K562 (cell line): ENCODE measurements at regions not wholly inside any gene's neighbourhood (a gene's known extent, or its start where the extent isn't known, plus 50 kb on each side); places are given as distances from the start of the nearest gene placed in this dataset.

ENCODE experiments used
- ATAC-seq: fragments of 200-7000 bp; cut with Tn5 transposase; 3 replicates; pipeline ENCODE4 v1.9.1; 2020; ENCODE audit warnings: moderate library complexity
- BruUV-seq: library from RNA; stranded (reverse); fragments of 400-500 nt; replicated peaks from 2 replicates; lab custom pipeline; 2021; lab: Mats Ljungman, UMichigan
- CTCF ChIA-PET: fragments of 300-600 bp; formaldehyde crosslinking; extraction: SDS; loops from one replicate; lab custom pipeline; 2021; ENCODE audit warnings: low intra/inter-chr PET ratio; lab: Yijun Ruan, JAX
- POLR2A ChIA-PET: fragments of 300-600, 350-650 bp; sonication (Branson Sonifier 250); formaldehyde crosslinking; extraction: SDS; loops from one replicate; lab custom pipeline; 2021; ENCODE audit warnings: antibody characterized with exemption, inconsistent platforms; lab: Yijun Ruan, JAX
- DNase-seq, 4 experiments: peaks; one replicate each; pipeline versions ENCODE4 v3.0.0 to v3.0.0-alpha.2; 2011 to 2018; ENCODE audit warnings: low spot score in 3 of 4, mixed read lengths in 3 of 4; ENCODE audit errors: extremely low read depth in 1 of 4
- FAIRE-seq: peaks from 2 replicates; lab custom pipeline; 2011; peaks lifted over from hg19 to GRCh38; lab: Jason Lieb, UNC
- H2AFZ ChIP-seq: 2 replicates; pipeline ENCODE4 v1.6.0; 2011; ENCODE audit warnings: low read depth, low read length, control low read depth, inconsistent platforms
- H3K27ac ChIP-seq: fragments of 200-600 bp; 3 replicates; pipeline ENCODE4 v1.8.0; 2011; ENCODE audit warnings: low read depth, mild to moderate bottlenecking, control low read depth, inconsistent platforms, low read length, moderate library complexity, mixed read lengths; ENCODE audit errors: extremely low read depth
- H3K27me3 ChIP-seq, 2 experiments: fragments of 300-600 bp in 1 of 2; 2 replicates in 1 of 2; 3 replicates in 1 of 2; pipeline versions ENCODE4 v1.6.0 to v1.8.0; 2011; ENCODE audit warnings: inconsistent platforms in 2 of 2, low read length in 2 of 2, mild to moderate bottlenecking in 1 of 2, mixed read lengths in 1 of 2, moderate library complexity in 1 of 2; ENCODE audit not compliant: control insufficient read depth in 2 of 2, insufficient read depth in 2 of 2
- H3K36me3 ChIP-seq: fragments of 300-600 bp; 3 replicates; pipeline ENCODE4 v1.8.0; 2011; ENCODE audit warnings: mild to moderate bottlenecking, low read length, inconsistent platforms; ENCODE audit not compliant: control insufficient read depth, insufficient read depth
- H3K4me1 ChIP-seq, 2 experiments: fragments of 200-600 bp in 1 of 2; replicated peaks in 1 of 2; 2 replicates in 1 of 2; 3 replicates in 1 of 2; pipeline versions ENCODE4 v1.5.1 to v1.8.0; 2011; ENCODE audit warnings: inconsistent platforms in 2 of 2, low read length in 2 of 2, mild to moderate bottlenecking in 1 of 2, mixed read lengths in 1 of 2, moderate library complexity in 1 of 2; ENCODE audit not compliant: control insufficient read depth in 2 of 2, insufficient read depth in 2 of 2
- H3K4me2 ChIP-seq: 2 replicates; pipeline ENCODE4 v1.6.1; 2011; ENCODE audit warnings: low read length, control low read depth, inconsistent platforms, mixed read lengths; ENCODE audit not compliant: insufficient read depth
- H3K4me3 ChIP-seq: fragments of 200-600 bp; sonication (generic), shearing (Covaris generic); 2 replicates; pipeline ENCODE4 v1.5.1; 2016; ENCODE audit warnings: control low read depth, inconsistent platforms
- H3K79me2 ChIP-seq: fragments of 200-600 bp; 3 replicates; pipeline ENCODE4 v1.8.0; 2011; ENCODE audit warnings: low read length, inconsistent platforms; ENCODE audit not compliant: control insufficient read depth, insufficient read depth
- H3K9ac ChIP-seq, 2 experiments: 2 replicates each; pipeline versions ENCODE4 v1.6.0 to v1.6.1; 2011; ENCODE audit warnings: low read depth in 2 of 2, low read length in 2 of 2, control low read depth in 1 of 2, inconsistent platforms in 1 of 2, mild to moderate bottlenecking in 1 of 2, mixed read lengths in 1 of 2; ENCODE audit not compliant: insufficient read depth in 1 of 2
- H3K9me1 ChIP-seq: one replicate; pipeline ENCODE4 v1.6.0; 2011; ENCODE audit warnings: inconsistent platforms, mild to moderate bottlenecking, low read length, moderate library complexity; ENCODE audit not compliant: control insufficient read depth, insufficient read depth
- H3K9me3 ChIP-seq: replicated peaks from 2 replicates; pipeline ENCODE4 v1.5.1; 2011; ENCODE audit warnings: low read depth, low read length, inconsistent platforms; ENCODE audit not compliant: control insufficient read depth, insufficient read depth
- H4K20me1 ChIP-seq: replicated peaks from 2 replicates; pipeline ENCODE4 v1.6.1; 2011; ENCODE audit warnings: low read length, inconsistent platforms, mixed read lengths; ENCODE audit not compliant: control insufficient read depth, insufficient read depth
- ASH1L ChIP-seq: fragments of 450-650 bp; IDR thresholded peaks from 2 replicates; pipeline ENCODE4 v1.6.1; 2018; ENCODE audit warnings: borderline replicate concordance, mild to moderate bottlenecking, low read depth; ENCODE audit not compliant: partially characterized antibody
- CREB1 ChIP-seq, 2 experiments: sonication (generic) in 1 of 2; formaldehyde crosslinking in 1 of 2; IDR thresholded peaks; 2 replicates each; pipeline versions ENCODE4 v1.6.1 to v1.8.0; 2012 to 2022; ENCODE audit warnings: inconsistent platforms in 1 of 2, mild to moderate bottlenecking in 1 of 2, missing genetic modification reagents in 1 of 2, moderate library complexity in 1 of 2
- MAFK ChIP-seq: IDR thresholded peaks from 2 replicates; pipeline ENCODE4 v1.6.1; 2011; ENCODE audit warnings: low read length, improper control_type of control experiment
- MECOM ChIP-seq: fragments of 250-450 bp; sonication (Bioruptor Pico); IDR thresholded peaks from 2 replicates; pipeline ENCODE4 v1.8.0; 2022; ENCODE audit warnings: inconsistent platforms
- NCOA1 ChIP-seq: fragments of 450-650 bp; IDR thresholded peaks from 2 replicates; pipeline ENCODE4 v1.6.1; 2016; ENCODE audit warnings: low read depth
- NEUROD1 ChIP-seq: fragments of 150-350 bp; IDR thresholded peaks from 2 replicates; pipeline ENCODE4 v1.6.1; 2014; ENCODE audit warnings: borderline replicate concordance, low read length, low read depth; ENCODE audit not compliant: partially characterized antibody
- NR1H2 ChIP-seq: sonication (generic); formaldehyde crosslinking; IDR thresholded peaks from 2 replicates; pipeline ENCODE4 v1.4.0; 2020; ENCODE audit warnings: mild to moderate bottlenecking, missing genetic modification reagents
- PML ChIP-seq: IDR thresholded peaks from 2 replicates; pipeline ENCODE4 v1.6.1; 2012; ENCODE audit warnings: low read length, inconsistent platforms
- SNIP1 ChIP-seq: fragments of 450-650 bp; IDR thresholded peaks from 2 replicates; pipeline ENCODE4 v1.7.1; 2017; ENCODE audit warnings: low read depth, mild to moderate bottlenecking
- STAG1 ChIP-seq: sonication (generic); formaldehyde crosslinking; IDR thresholded peaks from 2 replicates; pipeline ENCODE4 v1.5.0; 2020; ENCODE audit warnings: missing genetic modification reagents, borderline replicate concordance
- TAF9B ChIP-seq: fragments of 450-650 bp; IDR thresholded peaks from 2 replicates; pipeline ENCODE4 v1.6.1; 2018; ENCODE audit warnings: mild to moderate bottlenecking; ENCODE audit not compliant: partially characterized antibody
- WGBS: fragments of 100-300 bp; shearing (Covaris generic); methylation state at CpG from one replicate; pipeline ENCODE4 v1.1.6; 2016; ENCODE audit warnings: low coverage, mixed read lengths; ENCODE audit not compliant: insufficient coverage; ENCODE audit errors: missing lambda C conversion rate; 5-methylcytosine and 5-hydroxymethylcytosine counted together
- in situ Hi-C: fragments of 300-500 bp; cut with MboI; formaldehyde crosslinking; loops from 4 replicates; pipeline ENCODE4 v1.15.0; 2018; ENCODE audit warnings: inconsistent platforms, mixed read lengths
- intact Hi-C: fragments of 100-400 bp; cut with micrococcal nuclease; formaldehyde crosslinking; loops from 2 replicates; pipeline ENCODE4 v1.14.2; 2022

DNA sequence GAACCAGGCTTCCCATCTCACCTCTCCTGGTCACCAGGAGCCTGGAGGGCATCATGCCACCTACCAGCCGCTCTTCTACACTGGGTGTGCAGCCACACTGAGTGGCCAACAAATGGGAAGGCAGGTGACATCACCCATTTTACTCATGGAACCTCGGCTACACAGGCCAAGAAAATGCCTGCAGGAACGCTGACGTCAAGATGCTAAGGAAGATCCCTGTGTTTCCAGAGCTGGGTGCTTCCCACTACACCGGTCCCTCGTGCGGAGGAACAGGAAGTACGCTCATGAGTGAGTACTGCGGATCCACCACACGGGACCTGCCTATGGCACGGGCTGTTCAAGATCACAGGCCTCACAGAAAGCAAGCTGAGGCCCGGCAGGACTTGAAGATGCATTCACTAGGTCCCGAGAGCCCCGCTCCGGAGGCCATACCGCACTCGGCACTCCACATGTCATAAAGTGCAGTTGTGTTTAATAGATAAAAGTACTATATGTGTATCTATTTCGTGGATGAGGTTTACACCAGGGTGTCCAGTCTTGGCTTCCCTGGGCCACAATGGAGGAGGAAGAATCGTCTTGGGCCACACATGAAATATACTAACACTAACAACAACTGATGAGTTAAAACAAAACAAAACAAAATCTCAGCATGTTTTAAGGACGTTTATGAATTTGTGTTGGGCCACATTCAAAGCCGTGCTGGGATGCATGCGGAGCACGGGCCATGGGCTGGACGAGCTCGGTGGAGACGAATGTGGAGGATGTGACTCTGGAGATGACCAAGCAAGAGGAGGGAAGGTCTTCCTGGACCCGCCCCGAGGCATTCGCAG, 257.9 kb downstream of the THBS2 start:
- Histone ChIP-seq H2AFZ (no peak overlapping the region), H3K9me1 (no peaks in the 10 kb centered on the region), H3K27ac (no peak overlapping the region), H3K4me2 (no peak overlapping the region), H3K79me2 (no peaks in the 10 kb centered on the region), H3K4me3 (no peak overlapping the region), H3K4me1 (no peaks in the 10 kb centered on the region), H3K36me3 (no peaks in the 10 kb centered on the region), H3K9me3 (no peaks in the 10 kb centered on the region), H4K20me1 (no peaks in the 10 kb centered on the region; the same call in 1 of the 2 replicates), H3K27me3 (peaks cover 16 to 41% of the 10 kb centered on the region in 2 experiments), H3K9ac (no peak overlapping the region)
- intact Hi-C loops: no loop called here
- BruUV-seq: no TSS peak
- ChIA-PET POLR2A (interaction anchor here (0.6 kb wide), 1 partner anchor 342 kb away, joined by 3 read pairs; no protein-coding TSS in a partner anchor), CTCF (interaction anchor here (0.6 kb wide), 1 partner anchor 16 kb away, joined by 5 read pairs; no protein-coding TSS in a partner anchor)
- in situ Hi-C loops: no loop called here
- ATAC-seq (no peak), DNase-seq (no peak), FAIRE-seq (no peak)
- TF ChIP-seq SNIP1 (no peak), ASH1L (no peak), CREB1 (IDR thresholded peaks at IDR 0.05) (no peak), CREB1 (CRISPR knock-in tag; IDR thresholded peaks at IDR 0.05) (no peak), TAF9B (no peak), NEUROD1 (no peak), NR1H2 (no peak), MAFK (no peak), NCOA1 (no peak), PML (no peak), MECOM (CRISPR knock-in tag) (no peak), STAG1 (CRISPR knock-in tag) (no peak)
- 2% methylated on average over 29 of the region's 29 CpGs for WGBS
